Testis (tissue), 2 donors: ENCODE measurements at regions not wholly inside any gene's neighbourhood (a gene's known extent, or its start where the extent isn't known, plus 50 kb on each side); places are given as distances from the start of the nearest gene placed in this dataset.
A peak's percentile ranks its signal among the peaks of the same experiment; 100 is the strongest.
"Not testable (repeated sequence)": the region's sequence is repeated elsewhere in the genome, so short reads cannot be mapped to it uniquely, and the experiment has no call there.

Experiments used
- DNase-seq: peaks from one replicate; pipeline ENCODE4 v3.0.0-alpha.2; 2019
- H3K27ac ChIP-seq, 2 donors: fragments of 200-600 bp; sonication (generic); one replicate each; pipeline ENCODE4 v1.5.1; 2019
- H3K27me3 ChIP-seq: fragments of 200-600 bp; sonication (generic); one replicate; pipeline ENCODE4 v1.5.1; 2019
- H3K36me3 ChIP-seq: fragments of 200-600 bp; sonication (generic); one replicate; pipeline ENCODE4 v1.5.1; 2017; ENCODE audit warnings: low read depth; ENCODE audit errors: missing control alignments
- H3K4me1 ChIP-seq: fragments of 200-600 bp; sonication (generic); one replicate; pipeline ENCODE4 v1.5.1; 2019
- H3K4me3 ChIP-seq, 2 donors: fragments of 200-600 bp; sonication (generic); one replicate each; pipeline ENCODE4 v1.5.1; 2017 to 2019
- H3K9me3 ChIP-seq: fragments of 200-600 bp; sonication (generic); one replicate; pipeline ENCODE4 v1.5.1; 2017
- POLR2A ChIP-seq: fragments of 450-650 bp; IDR thresholded peaks from one replicate; pipeline ENCODE4 v1.6.1; 2017; ENCODE audit warnings: antibody characterized with exemption, mild to moderate bottlenecking, moderate library complexity
- WGBS, 2 donors: methylation state at CpG; one replicate each; pipeline ENCODE4 v1.1.5; 2018; 5-methylcytosine and 5-hydroxymethylcytosine counted together
- intact Hi-C: fragments of 100-400 bp; cut with DNase I; formaldehyde crosslinking; loops from one replicate; pipeline ENCODE4 v1.15.1; 2023; ENCODE audit warnings: low total_unique reads
- TF ChIP-seq, protein P1 (sequence below), 3 experiments: fragments of 450-650 bp in 2 of 3; fragments of 200-600 bp in 1 of 3; sonication (generic) in 1 of 3; IDR thresholded peaks; one replicate each; pipeline ENCODE4 v1.5.1; 2016 to 2019; ENCODE audit warnings: antibody characterized with exemption in 3 of 3, mild to moderate bottlenecking in 2 of 3, moderate library complexity in 1 of 3

DNA sequence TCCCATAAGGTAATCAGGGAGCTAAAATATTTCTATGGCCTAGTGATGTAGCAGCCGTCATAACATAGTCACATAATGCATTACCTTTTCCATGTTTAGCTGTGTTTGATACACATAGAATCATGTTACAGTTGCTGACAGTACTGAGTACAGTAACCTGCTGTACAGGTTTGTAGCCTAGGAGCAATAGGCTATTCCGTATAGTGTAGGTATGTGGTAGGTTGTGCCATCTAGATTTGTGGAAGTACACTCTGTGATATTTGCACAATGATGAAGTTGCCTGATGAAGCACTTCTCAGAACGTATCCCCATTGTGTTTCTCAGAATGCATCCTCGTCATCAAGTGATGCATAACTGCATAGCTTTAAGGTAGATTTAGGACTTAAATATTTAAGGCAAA, 495.6 kb upstream of the ZFP42 start:
- 89 to 94% methylated on average over 4 of the region's 4 CpGs for WGBS, 2 donors
- intact Hi-C loops, result no loop called here
- TF ChIP-seq, protein P1, sequence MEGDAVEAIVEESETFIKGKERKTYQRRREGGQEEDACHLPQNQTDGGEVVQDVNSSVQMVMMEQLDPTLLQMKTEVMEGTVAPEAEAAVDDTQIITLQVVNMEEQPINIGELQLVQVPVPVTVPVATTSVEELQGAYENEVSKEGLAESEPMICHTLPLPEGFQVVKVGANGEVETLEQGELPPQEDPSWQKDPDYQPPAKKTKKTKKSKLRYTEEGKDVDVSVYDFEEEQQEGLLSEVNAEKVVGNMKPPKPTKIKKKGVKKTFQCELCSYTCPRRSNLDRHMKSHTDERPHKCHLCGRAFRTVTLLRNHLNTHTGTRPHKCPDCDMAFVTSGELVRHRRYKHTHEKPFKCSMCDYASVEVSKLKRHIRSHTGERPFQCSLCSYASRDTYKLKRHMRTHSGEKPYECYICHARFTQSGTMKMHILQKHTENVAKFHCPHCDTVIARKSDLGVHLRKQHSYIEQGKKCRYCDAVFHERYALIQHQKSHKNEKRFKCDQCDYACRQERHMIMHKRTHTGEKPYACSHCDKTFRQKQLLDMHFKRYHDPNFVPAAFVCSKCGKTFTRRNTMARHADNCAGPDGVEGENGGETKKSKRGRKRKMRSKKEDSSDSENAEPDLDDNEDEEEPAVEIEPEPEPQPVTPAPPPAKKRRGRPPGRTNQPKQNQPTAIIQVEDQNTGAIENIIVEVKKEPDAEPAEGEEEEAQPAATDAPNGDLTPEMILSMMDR (IDR thresholded peaks at IDR 0.05), result no peak
- no peak for TF ChIP-seq POLR2A

DNA sequence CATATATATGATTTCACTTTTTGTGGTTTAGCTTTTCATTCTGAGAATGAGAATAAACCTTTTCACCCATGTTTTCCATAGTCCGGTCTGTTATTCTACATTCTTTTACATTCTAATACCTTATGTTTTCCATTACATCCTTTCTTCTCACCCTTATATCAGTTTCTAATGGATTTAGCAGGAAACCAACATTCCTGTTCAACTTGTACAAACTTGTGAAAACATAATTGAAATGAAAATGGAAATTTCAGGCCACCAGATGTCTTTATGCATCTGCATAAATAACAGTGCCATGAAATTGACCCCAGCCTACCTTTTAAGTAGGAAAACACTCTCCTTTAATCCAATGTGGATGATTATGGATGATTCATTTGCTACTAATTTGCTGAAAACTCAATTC, 494.8 kb upstream of the ZFP42 start:
- intact Hi-C loops, result no loop called here
- 95 to 98% methylated on average over 1 of the region's 1 CpG for WGBS, 2 donors
- no peak for DNase-seq

More for the DNA sequence above, 495.6 kb upstream of the ZFP42 start:
- Histone ChIP-seq H3K36me3 (no peaks in the 10 kb centered on the region), H3K9me3 (no peaks in the 10 kb centered on the region), H3K27ac (no peak overlapping the region), H3K4me3 (no peak overlapping the region), H3K27me3 (no peaks in the 10 kb centered on the region), H3K4me1 (no peaks in the 10 kb centered on the region)
- no peak for DNase-seq

DNA sequence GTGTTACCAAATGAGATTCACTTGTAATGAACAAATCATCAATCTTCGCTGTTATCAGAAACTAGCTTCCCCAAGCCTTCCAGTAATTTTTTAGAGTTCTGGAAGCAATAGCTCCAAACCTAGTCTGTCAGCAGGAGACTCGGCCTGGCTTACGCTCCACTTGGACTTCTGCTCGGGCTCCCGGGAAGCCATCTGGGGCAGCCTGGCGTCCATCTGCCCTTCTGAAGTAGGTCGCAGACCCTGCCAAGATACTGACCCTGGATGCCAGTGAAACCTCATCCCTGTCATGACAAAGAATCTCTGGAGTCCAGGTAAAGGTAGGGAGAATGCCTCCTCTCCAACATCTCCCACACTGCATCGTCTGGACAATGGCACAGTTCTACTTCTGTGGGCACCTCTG, 493.8 kb upstream of the ZFP42 start:
- H3K4me1 ChIP-seq, result no peaks in the 10 kb centered on the region
- DNase-seq, result no peak
- H3K36me3 ChIP-seq, result no peaks in the 10 kb centered on the region
- TF ChIP-seq, protein P1 (IDR thresholded peaks at IDR 0.05), result no peak
- TF ChIP-seq POLR2A, result no peak
- H3K27ac ChIP-seq, result no peak overlapping the region
- no peak overlapping the region for H3K4me3 ChIP-seq
- 56 to 69% methylated on average over 8 of the region's 8 CpGs for WGBS, 2 donors
- intact Hi-C loops, result no loop called here
- no peaks in the 10 kb centered on the region for H3K27me3 ChIP-seq
- no peaks in the 10 kb centered on the region for H3K9me3 ChIP-seq

More for the DNA sequence above, 494.8 kb upstream of the ZFP42 start:
- H3K9me3 ChIP-seq, result no peaks in the 10 kb centered on the region
- no peak overlapping the region for H3K4me3 ChIP-seq
- TF ChIP-seq, protein P1 (IDR thresholded peaks at IDR 0.05), result no peak
- no peak for TF ChIP-seq POLR2A
- H3K36me3 ChIP-seq, result no peaks in the 10 kb centered on the region
- no peak overlapping the region for H3K27ac ChIP-seq
- no peaks in the 10 kb centered on the region for H3K4me1 ChIP-seq
- no peaks in the 10 kb centered on the region for H3K27me3 ChIP-seq

DNA sequence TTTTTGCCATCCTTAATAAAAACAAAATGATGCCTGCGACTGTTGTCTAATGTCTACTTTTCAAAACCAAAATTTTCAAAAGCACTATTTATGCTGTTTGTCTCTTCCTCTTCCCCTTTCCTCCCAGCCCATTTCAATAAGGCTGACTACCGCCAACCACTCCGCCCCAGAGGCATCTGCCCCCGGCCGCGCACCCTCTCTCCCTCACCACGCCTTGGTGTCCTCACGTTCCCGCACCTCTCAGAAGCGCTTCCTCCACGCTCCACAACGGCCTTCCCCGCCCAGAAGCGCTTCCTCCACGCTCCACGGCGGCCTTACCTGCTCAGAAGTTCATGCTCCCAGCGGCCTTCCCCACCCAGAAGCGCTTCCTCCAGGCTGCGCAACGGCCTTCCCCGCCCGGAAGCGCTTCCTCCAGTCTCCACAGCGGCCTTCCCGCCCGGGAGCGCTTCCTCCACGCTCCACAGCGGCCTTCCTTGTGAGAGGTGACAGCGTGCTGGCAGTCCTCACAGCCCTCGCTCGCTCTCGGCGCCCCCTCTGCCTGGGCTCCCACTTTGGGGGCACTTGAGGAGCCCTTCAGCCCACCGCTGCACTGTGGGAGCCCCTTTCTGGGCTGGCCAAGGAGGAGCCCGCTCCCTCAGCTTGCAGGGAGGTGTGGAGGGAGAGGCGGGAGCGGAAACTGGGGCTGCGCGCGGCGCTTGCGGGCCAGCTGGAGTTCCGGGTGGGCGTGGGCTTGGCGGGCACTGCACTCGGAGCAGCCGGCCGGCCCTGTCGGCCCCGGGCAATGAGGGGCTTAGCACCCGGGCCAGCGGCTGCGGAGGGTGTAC, 490.4 kb upstream of the ZFP42 start:
- 65 to 67% methylated on average over 29 to 54 of the region's 55 CpGs for WGBS, 2 donors
- Histone ChIP-seq H3K9me3 (no peaks in the 10 kb centered on the region), H3K27ac (no peak overlapping the region), H3K27me3 (no peaks in the 10 kb centered on the region), H3K4me1 (no peaks in the 10 kb centered on the region), H3K36me3 (no peaks in the 10 kb centered on the region), H3K4me3 (peak overlapping the region; percentile 43 to 47)
- intact Hi-C loops, result no loop called here
- peak; percentile 31 for DNase-seq
- TF ChIP-seq, protein P1 (IDR thresholded peaks at IDR 0.05), result no peak
- TF ChIP-seq POLR2A, result no peak

DNA sequence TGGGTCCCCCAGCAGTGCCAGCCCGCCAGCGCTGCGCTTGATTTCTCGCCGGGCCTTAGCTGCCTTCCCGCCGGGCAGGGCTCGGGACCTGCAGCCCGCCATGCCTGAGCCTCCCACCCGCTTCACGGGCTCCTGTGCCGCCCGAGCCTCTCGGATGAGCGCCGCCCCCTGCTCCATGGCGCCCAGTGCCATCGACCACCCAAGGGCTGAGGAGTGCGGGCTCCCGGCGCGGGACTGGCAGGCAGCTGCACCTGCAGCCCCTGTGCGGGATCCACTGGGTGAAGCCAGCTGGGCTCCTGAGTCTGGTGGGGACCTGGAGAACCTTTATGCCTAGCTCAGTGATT, 489.8 kb upstream of the ZFP42 start:
- WGBS, 2 donors, result 77% methylated on average over 23 of the region's 23 CpGs; no CpG with 5 or more reads in 1 of the 2 donors
- intact Hi-C loops, result not testable (repeated sequence)

More for the DNA sequence above, 489.8 kb upstream of the ZFP42 start:
- H3K27ac ChIP-seq, H3K36me3 ChIP-seq, H3K27me3 ChIP-seq, H3K9me3 ChIP-seq, H3K4me1 ChIP-seq: not testable (repeated sequence)
- H3K4me3 ChIP-seq, result peak overlapping the region; percentile 43 to 47
- DNase-seq, result peak; percentile 17
